Mesenchymal stem cell (in vitro differentiated cells and primary cell): ENCODE measurements at regions not wholly inside any gene's neighbourhood (a gene's known extent, or its start where the extent isn't known, plus 50 kb on each side); places are given as distances from the start of the nearest gene placed in this dataset.

Source experiments
- DNase-seq: peaks from one replicate; pipeline ENCODE4 v3.0.0-alpha.2; 2013
- H2AFZ ChIP-seq: one replicate; pipeline ENCODE4 v1.6.1; 2013; ENCODE audit warnings: low read depth, mild to moderate bottlenecking, control low read depth, inconsistent platforms, low read length, moderate library complexity
- H2AK5ac ChIP-seq: 2 replicates; pipeline ENCODE4 v1.6.1; 2013; ENCODE audit warnings: low read length, moderate library complexity, mild to moderate bottlenecking, inconsistent platforms; ENCODE audit not compliant: severe bottlenecking
- H2BK120ac ChIP-seq: one replicate; pipeline ENCODE4 v1.6.1; 2013; ENCODE audit warnings: low read depth, mild to moderate bottlenecking, inconsistent platforms, low read length, moderate library complexity
- H2BK12ac ChIP-seq, 2 experiments: one replicate each; pipeline ENCODE4 v1.6.1; 2013; ENCODE audit warnings: inconsistent platforms in 2 of 2, low read length in 2 of 2, mild to moderate bottlenecking in 2 of 2, moderate library complexity in 2 of 2, control low read depth in 1 of 2
- H2BK15ac ChIP-seq: one replicate; pipeline ENCODE4 v1.6.1; 2013; ENCODE audit warnings: mild to moderate bottlenecking, low read depth, inconsistent platforms; ENCODE audit not compliant: poor library complexity, severe bottlenecking
- H2BK5ac ChIP-seq: 2 replicates; pipeline ENCODE4 v1.6.1; 2013; ENCODE audit warnings: low read depth, mild to moderate bottlenecking, low read length, control low read depth, inconsistent platforms; ENCODE audit not compliant: poor library complexity, severe bottlenecking
- H3K14ac ChIP-seq, 2 experiments: one replicate each; pipeline ENCODE4 v1.6.1; 2013; ENCODE audit warnings: inconsistent platforms in 2 of 2, low read length in 2 of 2, control low read depth in 1 of 2, mild to moderate bottlenecking in 1 of 2, moderate library complexity in 1 of 2
- H3K18ac ChIP-seq, 2 experiments: one replicate each; pipeline ENCODE4 v1.6.1; 2013; ENCODE audit warnings: inconsistent platforms in 2 of 2, low read length in 2 of 2, control low read depth in 1 of 2, low read depth in 1 of 2, mild to moderate bottlenecking in 1 of 2
- H3K23ac ChIP-seq, 2 experiments: one replicate each; pipeline ENCODE4 v1.6.1; 2013; ENCODE audit warnings: inconsistent platforms in 2 of 2, low read length in 2 of 2, mild to moderate bottlenecking in 2 of 2, moderate library complexity in 2 of 2, control low read depth in 1 of 2
- H3K27ac ChIP-seq: 2 replicates; pipeline ENCODE4 v1.5.1; 2013; ENCODE audit warnings: mild to moderate bottlenecking, moderate library complexity, low read length, control low read depth, inconsistent platforms; ENCODE audit not compliant: poor library complexity, severe bottlenecking
- H3K27me3 ChIP-seq, 2 experiments: 2 replicates each; pipeline versions ENCODE4 v1.6.1 to v1.7.0; 2013; ENCODE audit warnings: low read length in 2 of 2, mild to moderate bottlenecking in 2 of 2, moderate library complexity in 2 of 2, control low read depth in 1 of 2, inconsistent platforms in 1 of 2; ENCODE audit not compliant: control insufficient read depth in 1 of 2, insufficient read depth in 1 of 2
- H3K36me3 ChIP-seq, 2 experiments: 2 replicates each; pipeline versions ENCODE4 v1.6.1 to v1.7.0; 2013; ENCODE audit warnings: low read length in 2 of 2, control low read depth in 1 of 2, inconsistent platforms in 1 of 2, low read depth in 1 of 2, mild to moderate bottlenecking in 1 of 2; ENCODE audit not compliant: insufficient read depth in 2 of 2, control insufficient read depth in 1 of 2
- H3K4ac ChIP-seq, 2 experiments: one replicate each; pipeline ENCODE4 v1.6.1; 2013; ENCODE audit warnings: inconsistent platforms in 2 of 2, low read length in 2 of 2, mild to moderate bottlenecking in 2 of 2, moderate library complexity in 2 of 2, control low read depth in 1 of 2, low read depth in 1 of 2
- H3K4me1 ChIP-seq: 2 replicates; pipeline ENCODE4 v1.6.1; 2013; ENCODE audit warnings: low read depth, low read length, control low read depth; ENCODE audit not compliant: control insufficient read depth, insufficient read depth
- H3K4me2 ChIP-seq: 2 replicates; pipeline ENCODE4 v1.6.1; 2013; ENCODE audit warnings: low read length, mild to moderate bottlenecking, inconsistent platforms; ENCODE audit not compliant: poor library complexity, severe bottlenecking
- H3K4me3 ChIP-seq, 2 experiments: 2 replicates each; pipeline versions ENCODE4 v1.5.1 to v1.7.0; 2013; ENCODE audit warnings: low read length in 2 of 2, mild to moderate bottlenecking in 2 of 2, control low read depth in 1 of 2, low read depth in 1 of 2; ENCODE audit not compliant: insufficient read depth in 1 of 2
- H3K79me1 ChIP-seq: replicated peaks from 2 replicates; pipeline ENCODE4 v1.6.1; 2013; ENCODE audit warnings: mild to moderate bottlenecking, control low read depth, low read length, inconsistent platforms; ENCODE audit not compliant: poor library complexity, severe bottlenecking
- H3K9ac ChIP-seq: 2 replicates; pipeline ENCODE4 v1.7.0; 2013; ENCODE audit warnings: mild to moderate bottlenecking, low read length, moderate library complexity
- H3K9me3 ChIP-seq: 2 replicates; pipeline ENCODE4 v1.7.0; 2013; ENCODE audit warnings: mild to moderate bottlenecking, low read length; ENCODE audit not compliant: control insufficient read depth
- H4K8ac ChIP-seq: one replicate; pipeline ENCODE4 v1.6.1; 2013; ENCODE audit warnings: inconsistent platforms, mild to moderate bottlenecking, low read length, moderate library complexity
- H4K91ac ChIP-seq: one replicate; pipeline ENCODE4 v1.6.1; 2013; ENCODE audit warnings: mild to moderate bottlenecking, low read length, inconsistent platforms
- WGBS: methylation state at CpG from one replicate; pipeline ENCODE4 v1.1.7; 2013; ENCODE audit warnings: mixed read lengths; 5-methylcytosine and 5-hydroxymethylcytosine counted together

GRCh38 chr2:51153236-51153635, 121.3 kb upstream of the NRXN1 start:
- H3K9me3 ChIP-seq = peaks cover 8% of the 10 kb centered on the region
- no peaks in the 10 kb centered on the region for H3K36me3 ChIP-seq
- no peak overlapping the region for H2BK5ac ChIP-seq
- H2BK15ac ChIP-seq = no peak overlapping the region
- no peak overlapping the region for H3K18ac ChIP-seq
- no peak overlapping the region for H4K8ac ChIP-seq
- no peaks in the 10 kb centered on the region for H3K79me1 ChIP-seq
- no peak overlapping the region for H3K23ac ChIP-seq
- H2AK5ac ChIP-seq = no peak overlapping the region
- no peak for DNase-seq
- H2BK12ac ChIP-seq = no peak overlapping the region
- no peaks in the 10 kb centered on the region for H3K4me1 ChIP-seq
- H3K27me3 ChIP-seq = no peaks in the 10 kb centered on the region
- no peak overlapping the region for H3K4me2 ChIP-seq
- H2AFZ ChIP-seq = no peak overlapping the region
- no peak overlapping the region for H3K14ac ChIP-seq
- no peak overlapping the region for H3K4ac ChIP-seq
- H4K91ac ChIP-seq = no peak overlapping the region
- no peak overlapping the region for H3K27ac ChIP-seq
- H3K4me3 ChIP-seq = no peak overlapping the region
- H2BK120ac ChIP-seq = no peak overlapping the region
- no peak overlapping the region for H3K9ac ChIP-seq

DNA sequence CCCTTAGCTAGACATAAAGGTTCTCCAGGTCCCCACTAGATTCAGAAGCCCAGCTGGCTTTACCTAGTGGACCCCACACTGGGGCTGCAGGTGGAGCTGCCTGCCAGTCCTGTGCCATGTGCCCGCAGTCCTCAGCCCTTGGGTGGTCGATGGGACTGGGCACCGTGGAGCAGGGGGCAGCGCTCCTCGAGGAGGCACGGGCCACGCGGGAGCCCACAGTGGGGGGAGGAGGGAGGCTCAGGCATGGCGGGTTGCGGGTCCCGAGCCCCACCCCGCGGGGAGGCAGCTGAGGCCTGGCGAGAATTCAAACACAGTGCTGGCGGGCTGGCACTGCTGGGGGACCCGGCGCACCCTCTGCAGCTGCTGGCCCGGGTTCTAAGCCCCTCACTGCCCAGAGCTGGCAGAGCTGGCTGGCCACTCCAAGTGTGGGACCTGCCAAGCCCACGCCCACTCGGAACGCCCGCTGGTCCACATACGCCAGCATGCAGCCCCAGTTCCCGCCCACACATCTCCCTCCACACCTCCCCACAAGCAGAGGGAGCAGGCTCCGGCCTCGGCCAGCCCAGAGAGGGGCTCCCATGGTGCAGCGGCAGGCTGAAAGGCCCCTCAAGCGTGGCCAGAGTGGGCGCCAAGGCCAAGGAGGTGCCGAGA, 119.7 kb upstream of the NRXN1 start:
- peaks cover 13% of the 10 kb centered on the region for H3K9me3 ChIP-seq
- no peak overlapping the region for H2BK12ac ChIP-seq
- no peak overlapping the region for H3K23ac ChIP-seq
- H2AK5ac ChIP-seq = no peak overlapping the region
- H4K91ac ChIP-seq = no peak overlapping the region
- no peaks in the 10 kb centered on the region for H3K36me3 ChIP-seq
- H2AFZ ChIP-seq = no peak overlapping the region
- H3K9ac ChIP-seq = no peak overlapping the region
- no peak overlapping the region for H4K8ac ChIP-seq
- H3K4me3 ChIP-seq = no peak overlapping the region
- H2BK15ac ChIP-seq = no peak overlapping the region
- no peaks in the 10 kb centered on the region for H3K27me3 ChIP-seq
- 90% methylated on average over 28 of the region's 30 CpGs for WGBS
- H2BK120ac ChIP-seq = no peak overlapping the region
- H3K4me2 ChIP-seq = no peak overlapping the region
- no peak overlapping the region for H3K14ac ChIP-seq
- no peaks in the 10 kb centered on the region for H3K79me1 ChIP-seq
- no peaks in the 10 kb centered on the region for H3K4me1 ChIP-seq
- H3K27ac ChIP-seq = no peak overlapping the region
- H3K18ac ChIP-seq = no peak overlapping the region
- no peak overlapping the region for H3K4ac ChIP-seq
- no peak overlapping the region for H2BK5ac ChIP-seq
- no peak for DNase-seq

DNA sequence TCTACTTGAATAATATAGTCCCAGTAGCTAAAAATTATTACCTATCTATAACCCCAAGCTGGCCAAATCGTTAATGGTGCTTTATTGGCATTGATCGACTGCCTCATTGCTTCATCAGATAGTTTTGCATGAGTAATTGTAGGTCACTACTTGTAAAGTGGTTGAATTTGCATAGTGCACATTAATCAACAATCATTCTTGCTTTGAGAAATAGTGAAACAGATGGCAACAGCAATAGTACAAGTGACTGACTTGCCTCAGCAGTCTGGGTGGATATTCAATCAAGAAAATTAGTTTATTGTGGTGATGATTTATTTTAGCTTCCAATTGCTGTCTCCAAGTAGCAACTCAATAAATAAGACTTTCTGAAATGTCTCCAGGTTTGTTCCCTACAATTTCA, 117.8 kb upstream of the NRXN1 start:
- Histone ChIP-seq H2BK5ac (no peak overlapping the region), H2BK120ac (no peak overlapping the region), H3K9ac (no peak overlapping the region), H3K27me3 (no peaks in the 10 kb centered on the region), H2AK5ac (no peak overlapping the region), H2BK15ac (no peak overlapping the region), H3K4me1 (no peaks in the 10 kb centered on the region), H3K18ac (no peak overlapping the region), H2AFZ (no peak overlapping the region), H3K4me3 (no peak overlapping the region), H4K8ac (no peak overlapping the region), H2BK12ac (no peak overlapping the region), H3K23ac (no peak overlapping the region), H3K9me3 (peaks cover 13% of the 10 kb centered on the region), H3K4ac (no peak overlapping the region), H3K36me3 (no peaks in the 10 kb centered on the region), H3K4me2 (no peak overlapping the region), H3K27ac (no peak overlapping the region), H3K14ac (no peak overlapping the region), H3K79me1 (no peaks in the 10 kb centered on the region), H4K91ac (no peak overlapping the region)
- WGBS = 60% methylated on average over 1 of the region's 2 CpGs
- no peak for DNase-seq

- no peak overlapping the region for H3K4me3 ChIP-seq
- H3K14ac ChIP-seq = no peak overlapping the region
- H3K4me1 ChIP-seq = no peaks in the 10 kb centered on the region
- H3K4ac ChIP-seq = no peak overlapping the region
- no peak overlapping the region for H2AFZ ChIP-seq
- H3K4me2 ChIP-seq = no peak overlapping the region
- H2BK15ac ChIP-seq = no peak overlapping the region
- no peak overlapping the region for H2BK12ac ChIP-seq
- no peak overlapping the region for H2BK120ac ChIP-seq
- H3K9ac ChIP-seq = no peak overlapping the region
- H4K8ac ChIP-seq = no peak overlapping the region
- peaks cover 13% of the 10 kb centered on the region for H3K9me3 ChIP-seq
- H3K27ac ChIP-seq = no peak overlapping the region
- no peaks in the 10 kb centered on the region for H3K36me3 ChIP-seq
- H2BK5ac ChIP-seq = no peak overlapping the region
- H3K27me3 ChIP-seq = no peaks in the 10 kb centered on the region
- H3K18ac ChIP-seq = no peak overlapping the region
- no peak overlapping the region for H2AK5ac ChIP-seq
- DNase-seq = no peak
- no peak overlapping the region for H4K91ac ChIP-seq
- WGBS = 97% methylated on average over 3 of the region's 6 CpGs
- no peaks in the 10 kb centered on the region for H3K79me1 ChIP-seq
- H3K23ac ChIP-seq = no peak overlapping the region
Measured at GRCh38 chr2:51145761-51146160, 113.8 kb upstream of the NRXN1 start.
